ENCODE measurements at regions not wholly inside any gene's neighbourhood (a gene's known extent, or its start where the extent isn't known, plus 50 kb on each side); places are given as distances from the start of the nearest gene placed in this dataset.

GRCh38 chr9:28538132-28538531, 964.9 kb upstream of the C9orf72 start:
- Histone ChIP-seq H3K36me3 (ENCODE audit: control insufficient read depth in 2 of 2, extremely low read depth in 1 of 2, insufficient read depth in 1 of 2, low read length in 1 of 2) (no peaks in the 10 kb centered on the region), H3K27me3 (replicated peaks in 1 of 2; ENCODE audit: control insufficient read depth in 2 of 2, extremely low read depth in 1 of 2, insufficient read depth in 2 of 2, low read length in 1 of 2) (no peaks in the 10 kb centered on the region), H3K9me3 (no peaks in the 10 kb centered on the region), H3K27ac (ENCODE audit: low read length) (no peak overlapping the region), H3K4me1 (ENCODE audit: control insufficient read depth in 1 of 2, extremely low read depth in 1 of 2, insufficient read depth in 2 of 2, low read length in 2 of 2) (no peaks in the 10 kb centered on the region), H3K4me3 (ENCODE audit: control insufficient read depth in 1 of 2, extremely low read depth in 1 of 2, low read length in 1 of 2) (no peak overlapping the region)
- Mint-ChIP-seq H3K4me3 (no peak overlapping the region), H3K9me3 (peaks cover 4 to 15% (median 6%) of the 10 kb centered on the region in 3 donors), H3K27me3 (no peaks in the 10 kb centered on the region), H3K4me1 (no peaks in the 10 kb centered on the region), H3K27ac (no peak overlapping the region), H3K36me3 (no peaks in the 10 kb centered on the region)
- DNase-seq: no peak
- WGBS (ENCODE audit: insufficient coverage): no CpG with 5 or more reads among the region's 3 CpGs
- CTCF ChIA-PET: no interaction called here
- ATAC-seq (replicated peaks in 1 of 4): no peak
- POLR2A ChIA-PET: no interaction called here

GRCh38 chr9:28539434-28540070, 966.3 kb upstream of the C9orf72 start:
- no CpG with 5 or more reads among the region's 1 CpG for WGBS (ENCODE audit: insufficient coverage)
- no peak overlapping the region for H3K4me3 Mint-ChIP-seq

GRCh38 chr9:28542928-28543327, 969.6 kb upstream of the C9orf72 start:
- no peak overlapping the region for H3K27ac Mint-ChIP-seq
- no peaks in the 10 kb centered on the region for H3K36me3 Mint-ChIP-seq
- 58% methylated on average over 3 of the region's 4 CpGs for WGBS (ENCODE audit: insufficient coverage)
- no peak overlapping the region for H3K4me3 Mint-ChIP-seq
- H3K9me3 Mint-ChIP-seq: peaks cover 0 to 12% (median 8%) of the 10 kb centered on the region in 3 donors
- no peaks in the 10 kb centered on the region for H3K27me3 Mint-ChIP-seq
- H3K9me3 ChIP-seq: no peaks in the 10 kb centered on the region
- ATAC-seq (replicated peaks in 1 of 4): no peak
- no peak overlapping the region for H3K4me3 ChIP-seq (ENCODE audit: control insufficient read depth in 1 of 2, extremely low read depth in 1 of 2, low read length in 1 of 2)
- POLR2A ChIA-PET: no interaction called here
- no peaks in the 10 kb centered on the region for H3K27me3 ChIP-seq (replicated peaks in 1 of 2; ENCODE audit: control insufficient read depth in 2 of 2, extremely low read depth in 1 of 2, insufficient read depth in 2 of 2, low read length in 1 of 2)
- no peaks in the 10 kb centered on the region for H3K4me1 ChIP-seq (ENCODE audit: control insufficient read depth in 1 of 2, extremely low read depth in 1 of 2, insufficient read depth in 2 of 2, low read length in 2 of 2)
- no peaks in the 10 kb centered on the region for H3K36me3 ChIP-seq (ENCODE audit: control insufficient read depth in 2 of 2, extremely low read depth in 1 of 2, insufficient read depth in 1 of 2, low read length in 1 of 2)
- DNase-seq: no peak
- H3K27ac ChIP-seq (ENCODE audit: low read length): no peak overlapping the region
- H3K4me1 Mint-ChIP-seq: no peaks in the 10 kb centered on the region
- CTCF ChIA-PET: no interaction called here

More at GRCh38 chr9:28539434-28540070, 966.3 kb upstream of the C9orf72 start:
- DNase-seq (no peak), ATAC-seq (replicated peaks in 1 of 4) (no peak)
- peaks cover 4 to 11% (median 6%) of the 10 kb centered on the region in 3 donors for H3K9me3 Mint-ChIP-seq
- CTCF ChIA-PET: interaction anchor here in 1 of 2 donors (0.7 kb wide), 1 partner anchor 65 kb away, joined by 3 read pairs; no protein-coding TSS in a partner anchor
- POLR2A ChIA-PET: no interaction called here
- no peaks in the 10 kb centered on the region for H3K4me1 Mint-ChIP-seq
- no peak overlapping the region for H3K27ac Mint-ChIP-seq
- no peak overlapping the region for H3K4me3 ChIP-seq (ENCODE audit: control insufficient read depth in 1 of 2, extremely low read depth in 1 of 2, low read length in 1 of 2)
- no peaks in the 10 kb centered on the region for H3K27me3 Mint-ChIP-seq
- H3K36me3 ChIP-seq (ENCODE audit: control insufficient read depth in 2 of 2, extremely low read depth in 1 of 2, insufficient read depth in 1 of 2, low read length in 1 of 2): no peaks in the 10 kb centered on the region
- no peaks in the 10 kb centered on the region for H3K9me3 ChIP-seq
- no peaks in the 10 kb centered on the region for H3K36me3 Mint-ChIP-seq
- no peaks in the 10 kb centered on the region for H3K4me1 ChIP-seq (ENCODE audit: control insufficient read depth in 1 of 2, extremely low read depth in 1 of 2, insufficient read depth in 2 of 2, low read length in 2 of 2)
- H3K27ac ChIP-seq (ENCODE audit: low read length): no peak overlapping the region
- H3K27me3 ChIP-seq (replicated peaks in 1 of 2; ENCODE audit: control insufficient read depth in 2 of 2, extremely low read depth in 1 of 2, insufficient read depth in 2 of 2, low read length in 1 of 2): no peaks in the 10 kb centered on the region

- Mint-ChIP-seq H3K27ac (no peak overlapping the region), H3K9me3 (peaks cover 8 to 21% (median 11%) of the 10 kb centered on the region in 3 donors), H3K27me3 (no peaks in the 10 kb centered on the region), H3K4me3 (no peak overlapping the region), H3K4me1 (no peaks in the 10 kb centered on the region), H3K36me3 (no peaks in the 10 kb centered on the region)
- whole genome bisulfite sequencing (ENCODE audit: insufficient coverage): no CpG with 5 or more reads among the region's 2 CpGs
- ATAC-seq (replicated peaks in 1 of 4) (no peak), DNase-seq (no peak)
- no peak overlapping the region for H3K27ac ChIP-seq (ENCODE audit: low read length)
- no peaks in the 10 kb centered on the region for H3K9me3 ChIP-seq
- H3K27me3 ChIP-seq (replicated peaks in 1 of 2; ENCODE audit: control insufficient read depth in 2 of 2, extremely low read depth in 1 of 2, insufficient read depth in 2 of 2, low read length in 1 of 2): no peaks in the 10 kb centered on the region
- H3K4me1 ChIP-seq (ENCODE audit: control insufficient read depth in 1 of 2, extremely low read depth in 1 of 2, insufficient read depth in 2 of 2, low read length in 2 of 2): no peaks in the 10 kb centered on the region
- ChIA-PET POLR2A (no interaction called here), CTCF (no interaction called here)
- H3K4me3 ChIP-seq (ENCODE audit: control insufficient read depth in 1 of 2, extremely low read depth in 1 of 2, low read length in 1 of 2): no peak overlapping the region
- H3K36me3 ChIP-seq (ENCODE audit: control insufficient read depth in 2 of 2, extremely low read depth in 1 of 2, insufficient read depth in 1 of 2, low read length in 1 of 2): no peaks in the 10 kb centered on the region
Observed at GRCh38 chr9:28547527-28547926, 974.2 kb upstream of the C9orf72 start.

- Histone ChIP-seq H3K4me3 (ENCODE audit: control insufficient read depth in 1 of 2, extremely low read depth in 1 of 2, low read length in 1 of 2) (no peak overlapping the region), H3K4me1 (ENCODE audit: control insufficient read depth in 1 of 2, extremely low read depth in 1 of 2, insufficient read depth in 2 of 2, low read length in 2 of 2) (no peaks in the 10 kb centered on the region), H3K36me3 (ENCODE audit: control insufficient read depth in 2 of 2, extremely low read depth in 1 of 2, insufficient read depth in 1 of 2, low read length in 1 of 2) (no peaks in the 10 kb centered on the region), H3K27me3 (replicated peaks in 1 of 2; ENCODE audit: control insufficient read depth in 2 of 2, extremely low read depth in 1 of 2, insufficient read depth in 2 of 2, low read length in 1 of 2) (no peaks in the 10 kb centered on the region), H3K9me3 (no peaks in the 10 kb centered on the region), H3K27ac (ENCODE audit: low read length) (no peak overlapping the region)
- CTCF ChIA-PET: no interaction called here
- no peak for ATAC-seq (replicated peaks in 1 of 4)
- Mint-ChIP-seq H3K36me3 (no peaks in the 10 kb centered on the region), H3K27ac (no peak overlapping the region), H3K27me3 (no peaks in the 10 kb centered on the region), H3K9me3 (peaks cover 0 to 10% (median 6%) of the 10 kb centered on the region in 3 donors), H3K4me1 (no peaks in the 10 kb centered on the region), H3K4me3 (no peak overlapping the region)
- no peak for DNase-seq
- POLR2A ChIA-PET: no interaction called here
- WGBS (ENCODE audit: insufficient coverage): 92% methylated on average over 2 of the region's 7 CpGs
Observed at GRCh38 chr9:28563291-28563934, 990.1 kb upstream of the C9orf72 start.

- H3K36me3 ChIP-seq (ENCODE audit: control insufficient read depth in 2 of 2, extremely low read depth in 1 of 2, insufficient read depth in 1 of 2, low read length in 1 of 2): no peaks in the 10 kb centered on the region
- Mint-ChIP-seq H3K36me3 (no peaks in the 10 kb centered on the region), H3K4me1 (no peaks in the 10 kb centered on the region), H3K27ac (no peak overlapping the region), H3K27me3 (no peaks in the 10 kb centered on the region), H3K9me3 (peaks cover 10 to 15% (median 14%) of the 10 kb centered on the region in 3 donors), H3K4me3 (no peak overlapping the region)
- no peaks in the 10 kb centered on the region for H3K27me3 ChIP-seq (replicated peaks in 1 of 2; ENCODE audit: control insufficient read depth in 2 of 2, extremely low read depth in 1 of 2, insufficient read depth in 2 of 2, low read length in 1 of 2)
- WGBS (ENCODE audit: insufficient coverage): no CpG with 5 or more reads among the region's 1 CpG
- ChIA-PET CTCF (no interaction called here), POLR2A (no interaction called here)
- H3K27ac ChIP-seq (ENCODE audit: low read length): no peak overlapping the region
- ATAC-seq (replicated peaks in 1 of 4) (no peak), DNase-seq (no peak)
- no peaks in the 10 kb centered on the region for H3K4me1 ChIP-seq (ENCODE audit: control insufficient read depth in 1 of 2, extremely low read depth in 1 of 2, insufficient read depth in 2 of 2, low read length in 2 of 2)
- H3K4me3 ChIP-seq (ENCODE audit: control insufficient read depth in 1 of 2, extremely low read depth in 1 of 2, low read length in 1 of 2): no peak overlapping the region
- H3K9me3 ChIP-seq: no peaks in the 10 kb centered on the region
Observed at GRCh38 chr9:28583832-28584231, 1010.6 kb upstream of the C9orf72 start.

All from T-cell (primary cell).